ENCODE measurements at regions not wholly inside any gene's neighbourhood (a gene's known extent, or its start where the extent isn't known, plus 50 kb on each side); places are given as distances from the start of the nearest gene placed in this dataset.
"Not testable (repeated sequence)": the region's sequence is repeated elsewhere in the genome, so short reads cannot be mapped to it uniquely, and the experiment has no call there.

DNA sequence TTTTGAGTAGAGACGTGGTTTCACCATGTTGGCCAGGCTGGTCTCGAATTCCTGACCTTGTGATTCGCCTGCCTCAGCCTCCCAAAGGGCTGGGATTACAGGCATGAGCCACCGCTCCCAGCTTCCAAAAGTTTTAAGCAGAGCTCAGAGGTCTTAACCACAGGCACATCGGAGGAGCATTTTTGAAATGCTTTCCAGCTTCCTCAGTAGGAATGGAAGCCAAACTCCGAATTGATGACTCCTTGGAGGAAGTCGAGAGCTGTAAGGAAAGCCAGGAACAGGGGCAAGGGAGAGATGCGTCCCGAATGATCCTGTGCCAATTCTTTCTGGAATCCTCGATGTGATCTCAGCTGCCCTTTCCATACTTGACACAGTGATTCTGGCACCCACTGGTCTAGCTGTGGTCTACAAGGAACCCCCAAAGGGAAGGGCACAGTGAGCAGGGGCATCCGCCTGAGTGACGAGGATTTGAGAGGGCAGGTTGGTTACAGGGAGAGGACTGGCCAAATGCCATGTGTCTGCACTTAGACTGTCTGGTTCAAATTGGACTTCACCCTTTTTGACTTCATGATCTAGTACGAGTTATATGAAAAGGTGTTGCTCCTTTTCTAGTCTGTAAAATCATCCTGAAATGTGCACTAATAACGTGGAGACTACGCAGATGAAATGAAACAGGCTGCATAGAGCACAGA is 138.2 kb downstream of the ADRA2C start:
- TF ChIP-seq, protein P1, sequence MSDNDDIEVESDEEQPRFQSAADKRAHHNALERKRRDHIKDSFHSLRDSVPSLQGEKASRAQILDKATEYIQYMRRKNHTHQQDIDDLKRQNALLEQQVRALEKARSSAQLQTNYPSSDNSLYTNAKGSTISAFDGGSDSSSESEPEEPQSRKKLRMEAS (IDR thresholded peaks at IDR 0.05; ENCODE audit: low read depth, low read length): not testable (repeated sequence)
- not testable (repeated sequence) for TF ChIP-seq RCOR1 (conservative IDR thresholded peaks at IDR 0.05; ENCODE audit: low read depth, low read length); CEBPB (IDR thresholded peaks at IDR 0.05; ENCODE audit: borderline replicate concordance in 1 of 2, low read depth in 2 of 2, low read length in 2 of 2); EZH2 (IDR thresholded peaks at IDR 0.05; ENCODE audit: borderline replicate concordance, control insufficient read depth, low read depth, low read length); RAD21 (IDR thresholded peaks at IDR 0.05; ENCODE audit: insufficient read depth, low read depth, low read length); NR2C2 (IDR thresholded peaks at IDR 0.05; ENCODE audit: borderline replicate concordance, control insufficient read depth, insufficient read length, low read depth); GATAD2B (conservative IDR thresholded peaks at IDR 0.05; ENCODE audit: low read depth); POLR2AphosphoS5 (IDR thresholded peaks at IDR 0.05; ENCODE audit: low read length); EP300 (IDR thresholded peaks at IDR 0.05; ENCODE audit: borderline replicate concordance in 1 of 2, control insufficient read depth in 1 of 2, low read depth in 2 of 2, low read length in 2 of 2)
- TF ChIP-seq, protein P2, sequence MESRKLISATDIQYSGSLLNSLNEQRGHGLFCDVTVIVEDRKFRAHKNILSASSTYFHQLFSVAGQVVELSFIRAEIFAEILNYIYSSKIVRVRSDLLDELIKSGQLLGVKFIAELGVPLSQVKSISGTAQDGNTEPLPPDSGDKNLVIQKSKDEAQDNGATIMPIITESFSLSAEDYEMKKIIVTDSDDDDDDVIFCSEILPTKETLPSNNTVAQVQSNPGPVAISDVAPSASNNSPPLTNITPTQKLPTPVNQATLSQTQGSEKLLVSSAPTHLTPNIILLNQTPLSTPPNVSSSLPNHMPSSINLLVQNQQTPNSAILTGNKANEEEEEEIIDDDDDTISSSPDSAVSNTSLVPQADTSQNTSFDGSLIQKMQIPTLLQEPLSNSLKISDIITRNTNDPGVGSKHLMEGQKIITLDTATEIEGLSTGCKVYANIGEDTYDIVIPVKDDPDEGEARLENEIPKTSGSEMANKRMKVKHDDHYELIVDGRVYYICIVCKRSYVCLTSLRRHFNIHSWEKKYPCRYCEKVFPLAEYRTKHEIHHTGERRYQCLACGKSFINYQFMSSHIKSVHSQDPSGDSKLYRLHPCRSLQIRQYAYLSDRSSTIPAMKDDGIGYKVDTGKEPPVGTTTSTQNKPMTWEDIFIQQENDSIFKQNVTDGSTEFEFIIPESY (IDR thresholded peaks at IDR 0.05): not testable (repeated sequence)
- TF ChIP-seq, protein P3, sequence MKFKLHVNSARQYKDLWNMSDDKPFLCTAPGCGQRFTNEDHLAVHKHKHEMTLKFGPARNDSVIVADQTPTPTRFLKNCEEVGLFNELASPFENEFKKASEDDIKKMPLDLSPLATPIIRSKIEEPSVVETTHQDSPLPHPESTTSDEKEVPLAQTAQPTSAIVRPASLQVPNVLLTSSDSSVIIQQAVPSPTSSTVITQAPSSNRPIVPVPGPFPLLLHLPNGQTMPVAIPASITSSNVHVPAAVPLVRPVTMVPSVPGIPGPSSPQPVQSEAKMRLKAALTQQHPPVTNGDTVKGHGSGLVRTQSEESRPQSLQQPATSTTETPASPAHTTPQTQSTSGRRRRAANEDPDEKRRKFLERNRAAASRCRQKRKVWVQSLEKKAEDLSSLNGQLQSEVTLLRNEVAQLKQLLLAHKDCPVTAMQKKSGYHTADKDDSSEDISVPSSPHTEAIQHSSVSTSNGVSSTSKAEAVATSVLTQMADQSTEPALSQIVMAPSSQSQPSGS (IDR thresholded peaks at IDR 0.05; ENCODE audit: low read length): not testable (repeated sequence)

All from GM12878 (cell line).